Ectodermal cell (in vitro differentiated cells): ENCODE measurements at regions not wholly inside any gene's neighbourhood (a gene's known extent, or its start where the extent isn't known, plus 50 kb on each side); places are given as distances from the start of the nearest gene placed in this dataset.

ENCODE experiments used
- H3K27ac ChIP-seq: 2 replicates; pipeline ENCODE4 v1.7.0; 2013; ENCODE audit warnings: mild to moderate bottlenecking, low read depth, low read length; ENCODE audit not compliant: insufficient read depth, poor library complexity, severe bottlenecking
- H3K27me3 ChIP-seq: 2 replicates; pipeline ENCODE4 v1.7.0; 2013; ENCODE audit warnings: mild to moderate bottlenecking, low read length; ENCODE audit not compliant: insufficient read depth, control insufficient read depth, poor library complexity, severe bottlenecking
- H3K36me3 ChIP-seq: one replicate; pipeline ENCODE4 v1.7.0; 2013; ENCODE audit warnings: low read length; ENCODE audit not compliant: control insufficient read depth, insufficient read depth
- H3K4me1 ChIP-seq: one replicate; pipeline ENCODE4 v1.7.0; 2013; ENCODE audit warnings: low read length; ENCODE audit not compliant: control insufficient read depth, insufficient read depth
- H3K4me3 ChIP-seq: 2 replicates; pipeline ENCODE4 v1.7.0; 2013; ENCODE audit warnings: low read depth, low read length, control low read depth; ENCODE audit not compliant: insufficient read depth
- H3K9me3 ChIP-seq: 2 replicates; pipeline ENCODE4 v1.7.0; 2013; ENCODE audit warnings: mild to moderate bottlenecking, low read length, moderate library complexity; ENCODE audit not compliant: control insufficient read depth
- WGBS, 2 experiments: methylation state at CpG; one replicate each; pipeline ENCODE4 v1.1.7; 2013; ENCODE audit warnings: missing lambda C conversion rate in 2 of 2; 5-methylcytosine and 5-hydroxymethylcytosine counted together

GRCh38 chr4:138879757-138880156 is 135.8 kb upstream of the NOCT start:
- no peaks in the 10 kb centered on the region for H3K36me3 ChIP-seq
- no peak overlapping the region for H3K4me3 ChIP-seq
- no peak overlapping the region for H3K27ac ChIP-seq
- no peaks in the 10 kb centered on the region for H3K27me3 ChIP-seq
- no peaks in the 10 kb centered on the region for H3K9me3 ChIP-seq
- 91 to 94% methylated on average over 3 of the region's 3 CpGs for WGBS, 2 experiments
- no peaks in the 10 kb centered on the region for H3K4me1 ChIP-seq

- Histone ChIP-seq H3K36me3 (no peaks in the 10 kb centered on the region), H3K4me3 (no peak overlapping the region), H3K4me1 (no peaks in the 10 kb centered on the region), H3K9me3 (no peaks in the 10 kb centered on the region), H3K27ac (no peak overlapping the region), H3K27me3 (no peaks in the 10 kb centered on the region)
- WGBS, 2 experiments: 86 to 88% methylated on average over 10 of the region's 10 CpGs
These were observed 139.5 kb upstream of the NOCT start for GRCh38 chr4:138875891-138876608.

GRCh38 chr4:138871555-138871875 is 144.1 kb upstream of the NOCT start:
- H3K4me3 ChIP-seq: no peak overlapping the region
- H3K27ac ChIP-seq: no peak overlapping the region
- H3K4me1 ChIP-seq: no peaks in the 10 kb centered on the region
- 92 to 93% methylated on average over 11 of the region's 11 CpGs for WGBS, 2 experiments
- no peaks in the 10 kb centered on the region for H3K27me3 ChIP-seq
- no peaks in the 10 kb centered on the region for H3K36me3 ChIP-seq
- H3K9me3 ChIP-seq: no peaks in the 10 kb centered on the region

GRCh38 chr4:138870737-138871554 is 144.6 kb upstream of the NOCT start:
- Histone ChIP-seq H3K27ac (no peak overlapping the region), H3K27me3 (no peaks in the 10 kb centered on the region), H3K36me3 (no peaks in the 10 kb centered on the region), H3K9me3 (no peaks in the 10 kb centered on the region), H3K4me3 (no peak overlapping the region), H3K4me1 (no peaks in the 10 kb centered on the region)
- 11 to 12% methylated on average over 9 of the region's 9 CpGs for WGBS, 2 experiments

GRCh38 chr4:138869631-138870030 is 145.9 kb upstream of the NOCT start:
- H3K9me3 ChIP-seq: no peaks in the 10 kb centered on the region

GRCh38 chr4:138869165-138869564 is 146.4 kb upstream of the NOCT start:
- Histone ChIP-seq H3K9me3 (no peaks in the 10 kb centered on the region), H3K27ac (no peak overlapping the region), H3K36me3 (no peaks in the 10 kb centered on the region), H3K4me1 (peaks cover 6% of the 10 kb centered on the region), H3K27me3 (no peaks in the 10 kb centered on the region), H3K4me3 (no peak overlapping the region)
- WGBS, 2 experiments: 88% methylated on average over 1 of the region's 1 CpG; no CpG with 5 or more reads in 1 of the 2 experiments

More at GRCh38 chr4:138869631-138870030, 145.9 kb upstream of the NOCT start:
- Histone ChIP-seq H3K27ac (no peak overlapping the region), H3K4me1 (peaks cover 6% of the 10 kb centered on the region), H3K4me3 (no peak overlapping the region), H3K36me3 (no peaks in the 10 kb centered on the region), H3K27me3 (no peaks in the 10 kb centered on the region)

GRCh38 chr4:138868562-138868961 is 147.0 kb upstream of the NOCT start:
- WGBS, 2 experiments: 86 to 89% methylated on average over 3 of the region's 3 CpGs
- H3K4me3 ChIP-seq: no peak overlapping the region
- no peaks in the 10 kb centered on the region for H3K36me3 ChIP-seq
- H3K4me1 ChIP-seq: peaks cover 6% of the 10 kb centered on the region
- no peaks in the 10 kb centered on the region for H3K9me3 ChIP-seq
- no peak overlapping the region for H3K27ac ChIP-seq
- H3K27me3 ChIP-seq: no peaks in the 10 kb centered on the region

- H3K27ac ChIP-seq: no peak overlapping the region
- no peaks in the 10 kb centered on the region for H3K36me3 ChIP-seq
- H3K9me3 ChIP-seq: no peaks in the 10 kb centered on the region
- 91% methylated on average over 6 of the region's 6 CpGs for WGBS, 2 experiments
- peaks cover 6% of the 10 kb centered on the region for H3K4me1 ChIP-seq
- no peak overlapping the region for H3K4me3 ChIP-seq
- no peaks in the 10 kb centered on the region for H3K27me3 ChIP-seq
These were observed 148.2 kb upstream of the NOCT start for GRCh38 chr4:138867404-138867803.

- Histone ChIP-seq H3K27ac (no peak overlapping the region), H3K27me3 (no peaks in the 10 kb centered on the region), H3K4me1 (peaks cover 6% of the 10 kb centered on the region), H3K4me3 (no peak overlapping the region), H3K9me3 (no peaks in the 10 kb centered on the region), H3K36me3 (no peaks in the 10 kb centered on the region)
- WGBS, 2 experiments: 90% methylated on average over 2 of the region's 2 CpGs
These were observed 149.3 kb upstream of the NOCT start for GRCh38 chr4:138866314-138866713.

GRCh38 chr4:138865765-138866164 is 149.8 kb upstream of the NOCT start:
- Histone ChIP-seq H3K27me3 (no peaks in the 10 kb centered on the region), H3K9me3 (no peaks in the 10 kb centered on the region), H3K27ac (no peak overlapping the region), H3K36me3 (no peaks in the 10 kb centered on the region), H3K4me3 (no peak overlapping the region), H3K4me1 (peaks cover 6% of the 10 kb centered on the region)
- 95 to 97% methylated on average over 8 of the region's 8 CpGs for WGBS, 2 experiments
